ENCODE measurements at regions not wholly inside any gene's neighbourhood (a gene's known extent, or its start where the extent isn't known, plus 50 kb on each side); places are given as distances from the start of the nearest gene placed in this dataset.
"Not testable (repeated sequence)": the region's sequence is repeated elsewhere in the genome, so short reads cannot be mapped to it uniquely, and the experiment has no call there.

- Mint-ChIP-seq H3K4me1 (no peaks in the 10 kb centered on the region), H3K4me3 (no peak overlapping the region), H3K27ac (no peak overlapping the region), H3K36me3 (ENCODE audit: low read depth) (no peaks in the 10 kb centered on the region), H3K9me3 (no peaks in the 10 kb centered on the region), H3K27me3 (no peaks in the 10 kb centered on the region)
- ATAC-seq (no peak), DNase-seq (no peak)
Observed at GRCh38 chr3:88824666-88825564, 282.5 kb upstream of the EPHA3 start.

GRCh38 chr3:88828466-88828865 lies 279.0 kb upstream of the EPHA3 start:
- Mint-ChIP-seq H3K4me1 (no peaks in the 10 kb centered on the region), H3K4me3 (no peak overlapping the region), H3K27me3 (no peaks in the 10 kb centered on the region), H3K36me3 (ENCODE audit: low read depth) (no peaks in the 10 kb centered on the region), H3K9me3 (no peaks in the 10 kb centered on the region), H3K27ac (no peak overlapping the region)
- DNase-seq, result no peak
- no peak for ATAC-seq

- Mint-ChIP-seq H3K27ac (no peak overlapping the region), H3K27me3 (no peaks in the 10 kb centered on the region), H3K4me1 (no peaks in the 10 kb centered on the region), H3K36me3 (ENCODE audit: low read depth) (no peaks in the 10 kb centered on the region), H3K9me3 (peaks cover 17% of the 10 kb centered on the region), H3K4me3 (no peak overlapping the region)
- ATAC-seq, result no peak
- DNase-seq, result no peak
Observed at GRCh38 chr3:88852606-88853005, 254.8 kb upstream of the EPHA3 start.

GRCh38 chr3:88863196-88863595 lies 244.2 kb upstream of the EPHA3 start:
- Mint-ChIP-seq H3K36me3 (ENCODE audit: low read depth) (no peaks in the 10 kb centered on the region), H3K4me1 (no peaks in the 10 kb centered on the region), H3K27me3 (no peaks in the 10 kb centered on the region), H3K27ac (no peak overlapping the region), H3K4me3 (no peak overlapping the region), H3K9me3 (peaks cover 26% of the 10 kb centered on the region)
- DNase-seq (no peak), ATAC-seq (no peak)

GRCh38 chr3:88876724-88877123 lies 230.7 kb upstream of the EPHA3 start:
- ATAC-seq (no peak), DNase-seq (no peak)
- Mint-ChIP-seq H3K9me3 (peaks cover 4% of the 10 kb centered on the region), H3K4me3 (no peak overlapping the region), H3K27me3 (no peaks in the 10 kb centered on the region), H3K36me3 (ENCODE audit: low read depth) (no peaks in the 10 kb centered on the region), H3K27ac (no peak overlapping the region), H3K4me1 (no peaks in the 10 kb centered on the region)

GRCh38 chr3:88879905-88880304 lies 227.5 kb upstream of the EPHA3 start:
- Mint-ChIP-seq H3K4me3 (no peak overlapping the region), H3K27me3 (no peaks in the 10 kb centered on the region), H3K36me3 (ENCODE audit: low read depth) (no peaks in the 10 kb centered on the region), H3K9me3 (peaks cover 8% of the 10 kb centered on the region), H3K27ac (no peak overlapping the region), H3K4me1 (no peaks in the 10 kb centered on the region)
- DNase-seq (no peak), ATAC-seq (no peak)

GRCh38 chr3:88882121-88882520 lies 225.3 kb upstream of the EPHA3 start:
- H3K9me3 Mint-ChIP-seq, result peaks cover 7% of the 10 kb centered on the region
- ATAC-seq, result no peak
- no peaks in the 10 kb centered on the region for H3K27me3 Mint-ChIP-seq
- no peaks in the 10 kb centered on the region for H3K4me1 Mint-ChIP-seq
- no peak for DNase-seq
- H3K27ac Mint-ChIP-seq, result no peak overlapping the region
- H3K4me3 Mint-ChIP-seq, result no peak overlapping the region
- no peaks in the 10 kb centered on the region for H3K36me3 Mint-ChIP-seq (ENCODE audit: low read depth)

- not testable (repeated sequence) for H3K27ac Mint-ChIP-seq; H3K27me3 Mint-ChIP-seq; H3K4me1 Mint-ChIP-seq; H3K36me3 Mint-ChIP-seq (ENCODE audit: low read depth); ATAC-seq; H3K4me3 Mint-ChIP-seq; DNase-seq
- peaks cover 28% of the 10 kb centered on the region for H3K9me3 Mint-ChIP-seq
Observed at GRCh38 chr3:88886624-88887023, 220.8 kb upstream of the EPHA3 start.

- Mint-ChIP-seq H3K27me3 (no peaks in the 10 kb centered on the region), H3K4me1 (no peaks in the 10 kb centered on the region), H3K36me3 (ENCODE audit: low read depth) (no peaks in the 10 kb centered on the region), H3K9me3 (peaks cover 13% of the 10 kb centered on the region), H3K27ac (no peak overlapping the region), H3K4me3 (no peak overlapping the region)
- ATAC-seq (no peak), DNase-seq (no peak)
Observed at GRCh38 chr3:88896026-88896425, 211.4 kb upstream of the EPHA3 start.

- H3K9me3 Mint-ChIP-seq, result peaks cover 4% of the 10 kb centered on the region
- H3K27ac Mint-ChIP-seq, result no peak overlapping the region
- ATAC-seq (no peak), DNase-seq (no peak)
- H3K36me3 Mint-ChIP-seq (ENCODE audit: low read depth), result no peaks in the 10 kb centered on the region
- H3K27me3 Mint-ChIP-seq, result no peaks in the 10 kb centered on the region
- no peaks in the 10 kb centered on the region for H3K4me1 Mint-ChIP-seq
- no peak overlapping the region for H3K4me3 Mint-ChIP-seq
Observed at GRCh38 chr3:88912294-88912877, 195.0 kb upstream of the EPHA3 start.

- Mint-ChIP-seq H3K27ac (no peak overlapping the region), H3K9me3 (peaks cover 8% of the 10 kb centered on the region), H3K36me3 (ENCODE audit: low read depth) (no peaks in the 10 kb centered on the region), H3K4me1 (no peaks in the 10 kb centered on the region), H3K4me3 (no peak overlapping the region), H3K27me3 (no peaks in the 10 kb centered on the region)
- ATAC-seq (no peak), DNase-seq (no peak)
Observed at GRCh38 chr3:88918841-88919240, 188.6 kb upstream of the EPHA3 start.

- H3K4me3 Mint-ChIP-seq, result no peak overlapping the region
- no peaks in the 10 kb centered on the region for H3K4me1 Mint-ChIP-seq
- H3K27me3 Mint-ChIP-seq, result no peaks in the 10 kb centered on the region
- H3K27ac Mint-ChIP-seq, result no peak overlapping the region
- DNase-seq, result no peak
- peaks cover 15% of the 10 kb centered on the region for H3K9me3 Mint-ChIP-seq
- no peak for ATAC-seq
- H3K36me3 Mint-ChIP-seq (ENCODE audit: low read depth), result no peaks in the 10 kb centered on the region
Observed at GRCh38 chr3:88921986-88922385, 185.4 kb upstream of the EPHA3 start.

- no peak for ATAC-seq
- peaks cover 18% of the 10 kb centered on the region for H3K9me3 Mint-ChIP-seq
Observed at GRCh38 chr3:88926221-88926620, 181.2 kb upstream of the EPHA3 start.

GRCh38 chr3:88930611-88931010 lies 176.8 kb upstream of the EPHA3 start:
- H3K36me3 Mint-ChIP-seq (ENCODE audit: low read depth), result no peaks in the 10 kb centered on the region
- ATAC-seq (no peak), DNase-seq (no peak)
- H3K27ac Mint-ChIP-seq, result no peak overlapping the region
- no peaks in the 10 kb centered on the region for H3K4me1 Mint-ChIP-seq
- H3K9me3 Mint-ChIP-seq, result peaks cover 12% of the 10 kb centered on the region
- no peak overlapping the region for H3K4me3 Mint-ChIP-seq
- H3K27me3 Mint-ChIP-seq, result no peaks in the 10 kb centered on the region

More at GRCh38 chr3:88926221-88926620, 181.2 kb upstream of the EPHA3 start:
- H3K4me1 Mint-ChIP-seq, result no peaks in the 10 kb centered on the region
- H3K4me3 Mint-ChIP-seq, result no peak overlapping the region
- H3K27me3 Mint-ChIP-seq, result no peaks in the 10 kb centered on the region
- no peaks in the 10 kb centered on the region for H3K36me3 Mint-ChIP-seq (ENCODE audit: low read depth)
- DNase-seq, result no peak
- no peak overlapping the region for H3K27ac Mint-ChIP-seq

GRCh38 chr3:88936831-88937230 lies 170.6 kb upstream of the EPHA3 start:
- no peak for DNase-seq
- ATAC-seq, result no peak
- Mint-ChIP-seq H3K4me3 (no peak overlapping the region), H3K27me3 (no peaks in the 10 kb centered on the region), H3K36me3 (ENCODE audit: low read depth) (no peaks in the 10 kb centered on the region), H3K27ac (no peak overlapping the region), H3K9me3 (peaks cover 13% of the 10 kb centered on the region), H3K4me1 (no peaks in the 10 kb centered on the region)
